ENCODE measurements at regions not wholly inside any gene's neighbourhood (a gene's known extent, or its start where the extent isn't known, plus 50 kb on each side); places are given as distances from the start of the nearest gene placed in this dataset.

- TF ChIP-seq EZH2 (IDR thresholded peaks at IDR 0.05; ENCODE audit: insufficient read depth, poor library complexity, severe bottlenecking) (no peak), EZH2phosphoT487 (IDR thresholded peaks at IDR 0.05; ENCODE audit: insufficient read depth, low read depth) (no peak)
Observed at GRCh38 chr1:73744985-73745384, 453.0 kb downstream of the LRRIQ3 start.
